GM23338 (cell line): ENCODE measurements at regions not wholly inside any gene's neighbourhood (a gene's known extent, or its start where the extent isn't known, plus 50 kb on each side); places are given as distances from the start of the nearest gene placed in this dataset.

ENCODE experiments used
- ATAC-seq: fragments of 200-7000 bp; cut with Tn5 transposase; 3 replicates; pipeline ENCODE4 v1.9.1; 2020
- DNase-seq: peaks from one replicate; pipeline ENCODE4 v3.0.0-alpha.2; 2015; ENCODE audit warnings: low spot score
- H2AFZ ChIP-seq: fragments of 200-600 bp; sonication (generic); 2 replicates; pipeline ENCODE4 v1.8.0; 2016; ENCODE audit warnings: antibody characterized with exemption, mild to moderate bottlenecking, moderate library complexity
- H3F3A ChIP-seq: fragments of 200-600 bp; sonication (generic); replicated peaks from 2 replicates; pipeline ENCODE4 v1.8.0; 2017; ENCODE audit warnings: antibody characterized with exemption, mixed run types, low read depth
- H3K27ac ChIP-seq: fragments of 200-600 bp; sonication (generic); 2 replicates; pipeline ENCODE4 v1.6.1; 2016; ENCODE audit warnings: low read depth
- H3K27me3 ChIP-seq: fragments of 200-600 bp; sonication (generic); 2 replicates; pipeline ENCODE4 v1.8.0; 2016; ENCODE audit warnings: mild to moderate bottlenecking, mixed run types, moderate library complexity; ENCODE audit not compliant: insufficient read depth
- H3K36me3 ChIP-seq: fragments of 200-600 bp; sonication (generic); 2 replicates; pipeline ENCODE4 v1.8.0; 2016; ENCODE audit warnings: mild to moderate bottlenecking; ENCODE audit not compliant: insufficient read depth
- H3K4me1 ChIP-seq: fragments of 200-600 bp; sonication (generic); 2 replicates; pipeline ENCODE4 v1.8.0; 2016; ENCODE audit warnings: mild to moderate bottlenecking, moderate library complexity; ENCODE audit not compliant: insufficient read depth
- H3K4me2 ChIP-seq: fragments of 200-600 bp; sonication (generic); 2 replicates; pipeline ENCODE4 v1.7.1; 2017; ENCODE audit warnings: mixed run types
- H3K4me3 ChIP-seq: fragments of 200-600 bp; sonication (generic); 2 replicates; pipeline ENCODE4 v1.6.1; 2016; ENCODE audit warnings: mixed run types
- H3K79me2 ChIP-seq: fragments of 200-600 bp; sonication (generic); replicated peaks from 2 replicates; pipeline ENCODE4 v1.8.0; 2017; ENCODE audit warnings: mild to moderate bottlenecking; ENCODE audit not compliant: insufficient read depth
- H3K9me2 ChIP-seq: fragments of 200-600 bp; sonication (generic); 2 replicates; pipeline ENCODE4 v1.8.0; 2017; ENCODE audit not compliant: insufficient read depth
- H4K20me1 ChIP-seq: fragments of 200-600 bp; sonication (generic); replicated peaks from 2 replicates; pipeline ENCODE4 v1.8.0; 2017; ENCODE audit warnings: mild to moderate bottlenecking; ENCODE audit not compliant: insufficient read depth
- H3K27ac Mint-ChIP-seq: 2 replicates; pipeline ENCODE4 v1.8.0; 2020; ENCODE audit warnings: inconsistent platforms, mild to moderate bottlenecking, moderate library complexity, mixed read lengths
- H3K27me3 Mint-ChIP-seq: 3 replicates; pipeline ENCODE4 v1.8.0; 2022; ENCODE audit warnings: low read depth, mild to moderate bottlenecking, moderate library complexity, mixed read lengths, inconsistent platforms; ENCODE audit not compliant: insufficient read depth, poor library complexity
- H3K36me3 Mint-ChIP-seq: 3 replicates; pipeline ENCODE4 v1.8.0; 2021; ENCODE audit warnings: low read depth, mild to moderate bottlenecking, inconsistent platforms, moderate library complexity, mixed read lengths
- H3K4me1 Mint-ChIP-seq: 3 replicates; pipeline ENCODE4 v1.8.0; 2020; ENCODE audit warnings: mild to moderate bottlenecking, inconsistent platforms, mixed read lengths
- H3K4me3 Mint-ChIP-seq: 3 replicates; pipeline ENCODE4 v1.8.0; 2021; ENCODE audit warnings: moderate library complexity, mild to moderate bottlenecking, inconsistent platforms, mixed read lengths
- H3K9me3 Mint-ChIP-seq: 3 replicates; pipeline ENCODE4 v1.8.0; 2020; ENCODE audit warnings: moderate library complexity, mild to moderate bottlenecking, inconsistent platforms, mixed read lengths
- CREB1 ChIP-seq: fragments of 250-450 bp; sonication (Bioruptor Pico); IDR thresholded peaks from 2 replicates; pipeline ENCODE4 v1.5.0; 2020; ENCODE audit warnings: low read depth, mild to moderate bottlenecking, moderate library complexity
- CTCF ChIP-seq, 2 experiments: fragments of 200-600 bp in 1 of 2; sonication (generic) in 1 of 2; conservative IDR thresholded peaks; 2 replicates each; pipeline versions ENCODE4 v1.5.1 to v1.6.1; 2016 to 2017; ENCODE audit warnings: antibody characterized with exemption in 2 of 2, low read depth in 2 of 2, mild to moderate bottlenecking in 2 of 2, moderate library complexity in 1 of 2
- ETS1 ChIP-seq: IDR thresholded peaks from 2 replicates; pipeline ENCODE4 v1.6.1; 2016; ENCODE audit warnings: antibody characterized with exemption
- JUNB ChIP-seq: IDR thresholded peaks from one replicate; pipeline ENCODE4 v1.6.1; 2016; ENCODE audit warnings: antibody characterized with exemption; ENCODE audit not compliant: unreplicated experiment
- POLR2AphosphoS5 ChIP-seq: IDR thresholded peaks from 2 replicates; pipeline ENCODE4 v1.6.1; 2016; ENCODE audit warnings: antibody characterized with exemption, low read depth
- REST ChIP-seq: IDR thresholded peaks from one replicate; pipeline ENCODE4 v1.6.1; 2018; ENCODE audit warnings: antibody characterized with exemption; ENCODE audit not compliant: unreplicated experiment
- STAT1 ChIP-seq: IDR thresholded peaks from one replicate; pipeline ENCODE4 v1.6.1; 2016; ENCODE audit warnings: antibody characterized with exemption; ENCODE audit not compliant: unreplicated experiment
- ZNF114 ChIP-seq: fragments of 250-450 bp; sonication (Bioruptor Pico); IDR thresholded peaks from 2 replicates; pipeline ENCODE4 v1.5.0; 2020; ENCODE audit warnings: mild to moderate bottlenecking, moderate library complexity
- ZNF331 ChIP-seq: fragments of 250-450 bp; sonication (Bioruptor Pico); IDR thresholded peaks from 2 replicates; pipeline ENCODE4 v1.5.0; 2020; ENCODE audit warnings: low read depth, mild to moderate bottlenecking, moderate library complexity
- ZNF462 ChIP-seq: fragments of 250-450 bp; sonication (Bioruptor Pico); IDR thresholded peaks from 2 replicates; pipeline ENCODE4 v1.5.0; 2020; ENCODE audit warnings: mild to moderate bottlenecking, moderate library complexity

- peaks cover 3% of the 10 kb centered on the region for H3K27me3 Mint-ChIP-seq
- ATAC-seq = no peak
- no peak overlapping the region for H3K27ac Mint-ChIP-seq
- H3K4me2 ChIP-seq = no peak overlapping the region
- TF ChIP-seq ZNF462 (CRISPR knock-in tag) (no peak), CREB1 (CRISPR knock-in tag) (no peak), ETS1 (no peak), STAT1 (no peak), JUNB (no peak), POLR2AphosphoS5 (no peak), CTCF (conservative IDR thresholded peaks at IDR 0.05; ENCODE audit: low read depth in 2 of 2) (no peak), ZNF114 (CRISPR knock-in tag) (no peak), ZNF331 (CRISPR knock-in tag) (no peak), REST (no peak)
- DNase-seq = no peak
- H4K20me1 ChIP-seq = no peaks in the 10 kb centered on the region
- no peaks in the 10 kb centered on the region for H3K4me1 Mint-ChIP-seq
- no peak overlapping the region for H3K4me3 Mint-ChIP-seq
- H3K27me3 ChIP-seq = no peaks in the 10 kb centered on the region
- no peak overlapping the region for H3K27ac ChIP-seq
- H3F3A ChIP-seq = no peaks in the 10 kb centered on the region
- 0 out of 2 replicates have a peak overlapping the region, but pooled peaks have one; percentile 28 for H2AFZ ChIP-seq
- peaks cover 19% of the 10 kb centered on the region for H3K9me3 Mint-ChIP-seq
- H3K9me2 ChIP-seq = no peaks in the 10 kb centered on the region
- peaks cover 8% of the 10 kb centered on the region for H3K36me3 Mint-ChIP-seq
- 0 out of 2 replicates have a peak, but pooled peaks cover 6% of the 10 kb centered on the region for H3K36me3 ChIP-seq
- H3K79me2 ChIP-seq = no peaks in the 10 kb centered on the region
- no peaks in the 10 kb centered on the region for H3K4me1 ChIP-seq
- no peak overlapping the region for H3K4me3 ChIP-seq
Observed at GRCh38 chr5:115435065-115435777, 109.4 kb downstream of the FEM1C start.
